A673 (cell line): ENCODE measurements at regions not wholly inside any gene's neighbourhood (a gene's known extent, or its start where the extent isn't known, plus 50 kb on each side); places are given as distances from the start of the nearest gene placed in this dataset.
"Not testable (repeated sequence)": the region's sequence is repeated elsewhere in the genome, so short reads cannot be mapped to it uniquely, and the experiment has no call there.

Experiments used
- BruUV-seq: library from RNA; stranded (reverse); fragments of 400-500 nt; replicated peaks from 2 replicates; lab custom pipeline; 2021; lab: Mats Ljungman, UMichigan
- CTCF ChIA-PET: fragments of 300-600 bp; sonication (Branson Sonifier 250); formaldehyde crosslinking; loops from one replicate; lab custom pipeline; 2022; ENCODE audit warnings: antibody characterized with exemption; lab: Charles Lee
- POLR2A ChIA-PET: fragments of 300-600 bp; sonication (Branson Sonifier 250); formaldehyde crosslinking; loops from one replicate; lab custom pipeline; 2022; ENCODE audit warnings: antibody characterized with exemption; ENCODE audit not compliant: low non-redundant PET; lab: Charles Lee
- DNase-seq: peaks from one replicate; pipeline ENCODE4 v3.0.0-alpha.2; 2015; ENCODE audit warnings: low spot score
- H3K27ac ChIP-seq: fragments of 200-600 bp; sonication (generic); 2 replicates; pipeline ENCODE4 v1.5.1; 2016; ENCODE audit warnings: mixed run types, low read depth, mild to moderate bottlenecking, mixed read lengths, antibody characterized with exemption, low read length; ENCODE audit not compliant: poor library complexity, severe bottlenecking
- H3K27me3 ChIP-seq: fragments of 200-600 bp; sonication (generic); replicated peaks from 2 replicates; pipeline ENCODE4 v1.6.1; 2017; ENCODE audit warnings: mixed run types, low read depth, mild to moderate bottlenecking, mixed read lengths, antibody characterized with exemption, low read length; ENCODE audit not compliant: insufficient read depth, poor library complexity
- H3K36me3 ChIP-seq: fragments of 200-600 bp; sonication (generic); 2 replicates; pipeline ENCODE4 v1.6.1; 2016; ENCODE audit warnings: mixed run types, mild to moderate bottlenecking, mixed read lengths, antibody characterized with exemption, low read length; ENCODE audit not compliant: insufficient read depth, poor library complexity, severe bottlenecking
- H3K4me1 ChIP-seq: fragments of 200-600 bp; sonication (generic); 2 replicates; pipeline ENCODE4 v1.6.1; 2017; ENCODE audit warnings: mixed run types, mild to moderate bottlenecking, mixed read lengths, antibody characterized with exemption, low read length; ENCODE audit not compliant: insufficient read depth, poor library complexity, severe bottlenecking
- H3K4me3 ChIP-seq: fragments of 200-600 bp; sonication (generic); 2 replicates; pipeline ENCODE4 v1.5.1; 2016; ENCODE audit warnings: low read depth, mixed run types, mild to moderate bottlenecking, mixed read lengths, low read length; ENCODE audit not compliant: poor library complexity, severe bottlenecking
- H3K9me3 ChIP-seq: fragments of 200-600 bp; sonication (generic); 2 replicates; pipeline ENCODE4 v1.6.1; 2016; ENCODE audit warnings: mixed run types, low read depth, mild to moderate bottlenecking, mixed read lengths, antibody characterized with exemption, low read length; ENCODE audit not compliant: poor library complexity, severe bottlenecking
- CTCF ChIP-seq: fragments of 300-800, 200-600 bp; sonication (generic); conservative IDR thresholded peaks from 2 replicates; pipeline ENCODE4 v1.5.1; 2017; ENCODE audit warnings: low read depth, mild to moderate bottlenecking, antibody characterized with exemption, low read length, moderate library complexity, mixed read lengths
- EZH2 ChIP-seq: fragments of 200-600 bp; sonication (generic); IDR thresholded peaks from 2 replicates; pipeline ENCODE4 v1.6.1; 2017; ENCODE audit warnings: borderline replicate concordance, low read depth, mild to moderate bottlenecking, mixed read lengths, antibody characterized with exemption, low read length; ENCODE audit not compliant: poor library complexity, severe bottlenecking
- intact Hi-C: fragments of 100-400 bp; cut with micrococcal nuclease; formaldehyde crosslinking; loops from one replicate; pipeline ENCODE4 v1.10.0; 2022; ENCODE audit not compliant: unreplicated experiment

- ChIA-PET POLR2A (interaction anchor here (0.8 kb wide), 1 partner anchor 30 kb away, joined by 3 read pairs; no protein-coding TSS in a partner anchor), CTCF (interaction anchor here (1.3 kb wide), 1 partner anchor 374 kb away, joined by 3 read pairs; no protein-coding TSS in a partner anchor)
- Histone ChIP-seq H3K27ac (no peak overlapping the region), H3K36me3 (no peaks in the 10 kb centered on the region), H3K27me3 (no peaks in the 10 kb centered on the region), H3K4me1 (no peaks in the 10 kb centered on the region), H3K4me3 (no peak overlapping the region), H3K9me3 (no peaks in the 10 kb centered on the region)
- intact Hi-C loops, result no loop called here
- no TSS peak for BruUV-seq
- TF ChIP-seq EZH2 (no peak), CTCF (peak; percentile 52)
- DNase-seq, result peak; percentile 60
These were observed 286.7 kb upstream of the TGFBR2 start for GRCh38 chr3:30319713-30320112.

GRCh38 chr3:30320392-30320791 is 286.0 kb upstream of the TGFBR2 start:
- no peak for DNase-seq
- ChIA-PET CTCF (interaction anchor here (1.3 kb wide), 1 partner anchor 373 kb away, joined by 3 read pairs; no protein-coding TSS in a partner anchor), POLR2A (interaction anchor here (0.8 kb wide), 1 partner anchor 30 kb away, joined by 3 read pairs; no protein-coding TSS in a partner anchor)
- no peaks in the 10 kb centered on the region for H3K9me3 ChIP-seq
- intact Hi-C loops, result no loop called here
- H3K4me3 ChIP-seq, result no peak overlapping the region
- H3K36me3 ChIP-seq, result no peaks in the 10 kb centered on the region
- no TSS peak for BruUV-seq
- no peak for TF ChIP-seq EZH2
- TF ChIP-seq CTCF, result no peak
- no peaks in the 10 kb centered on the region for H3K27me3 ChIP-seq
- H3K4me1 ChIP-seq, result no peaks in the 10 kb centered on the region
- no peak overlapping the region for H3K27ac ChIP-seq

- no TSS peak for BruUV-seq
- Histone ChIP-seq H3K27me3 (no peaks in the 10 kb centered on the region), H3K9me3 (no peaks in the 10 kb centered on the region), H3K27ac (no peak overlapping the region), H3K4me1 (no peaks in the 10 kb centered on the region), H3K36me3 (no peaks in the 10 kb centered on the region), H3K4me3 (no peak overlapping the region)
- intact Hi-C loops, result no loop called here
- no peak for TF ChIP-seq CTCF
- TF ChIP-seq EZH2, result no peak
- ChIA-PET CTCF (interaction anchor here (0.6 kb wide), 1 partner anchor 122 kb away, joined by 3 read pairs; no protein-coding TSS in a partner anchor), POLR2A (no interaction called here)
- no peak for DNase-seq
These were observed 285.3 kb upstream of the TGFBR2 start for GRCh38 chr3:30321065-30321464.

GRCh38 chr3:30323649-30324048 is 282.8 kb upstream of the TGFBR2 start:
- H3K9me3 ChIP-seq, BruUV-seq, DNase-seq, H3K27me3 ChIP-seq, H3K36me3 ChIP-seq, intact Hi-C loops, H3K4me3 ChIP-seq, H3K27ac ChIP-seq, H3K4me1 ChIP-seq, CTCF ChIA-PET, POLR2A ChIA-PET: not testable (repeated sequence)
